Right atrium auricular region (tissue), 2 donors: ENCODE measurements at regions not wholly inside any gene's neighbourhood (a gene's known extent, or its start where the extent isn't known, plus 50 kb on each side); places are given as distances from the start of the nearest gene placed in this dataset.

Source experiments
- DNase-seq: peaks from one replicate; pipeline ENCODE4 v3.0.0-alpha.2; 2019; ENCODE audit warnings: low spot score
- H3K27ac ChIP-seq, 2 donors: fragments of 200-600 bp; sonication (generic); 1 replicate in 1 of 2; 2 replicates in 1 of 2; pipeline ENCODE4 v1.5.1; 2016 to 2019
- H3K27me3 ChIP-seq, 2 donors: fragments of 200-600 bp; sonication (generic); one replicate each; pipeline versions ENCODE4 v1.5.1 to v1.6.0; 2017 to 2019
- H3K36me3 ChIP-seq: fragments of 200-600 bp; sonication (generic); one replicate; pipeline ENCODE4 v1.5.1; 2016
- H3K4me1 ChIP-seq, 2 donors: fragments of 200-600 bp; sonication (generic); one replicate each; pipeline versions ENCODE4 v1.5.1 to v1.6.0; 2017 to 2019
- H3K4me3 ChIP-seq, 2 donors: fragments of 200-600 bp; sonication (generic); 1 replicate in 1 of 2; 2 replicates in 1 of 2; pipeline ENCODE4 v1.5.1; 2017 to 2019; ENCODE audit warnings: mild to moderate bottlenecking in 1 of 2, moderate library complexity in 1 of 2
- H3K9me3 ChIP-seq, 2 donors: fragments of 200-600 bp; sonication (generic); one replicate each; pipeline ENCODE4 v1.5.1; 2019
- TF ChIP-seq, protein P1 (sequence below), 2 donors: fragments of 200-600 bp; sonication (generic); IDR thresholded peaks; one replicate each; pipeline ENCODE4 v1.5.1; 2019; ENCODE audit warnings: antibody characterized with exemption in 2 of 2

DNA sequence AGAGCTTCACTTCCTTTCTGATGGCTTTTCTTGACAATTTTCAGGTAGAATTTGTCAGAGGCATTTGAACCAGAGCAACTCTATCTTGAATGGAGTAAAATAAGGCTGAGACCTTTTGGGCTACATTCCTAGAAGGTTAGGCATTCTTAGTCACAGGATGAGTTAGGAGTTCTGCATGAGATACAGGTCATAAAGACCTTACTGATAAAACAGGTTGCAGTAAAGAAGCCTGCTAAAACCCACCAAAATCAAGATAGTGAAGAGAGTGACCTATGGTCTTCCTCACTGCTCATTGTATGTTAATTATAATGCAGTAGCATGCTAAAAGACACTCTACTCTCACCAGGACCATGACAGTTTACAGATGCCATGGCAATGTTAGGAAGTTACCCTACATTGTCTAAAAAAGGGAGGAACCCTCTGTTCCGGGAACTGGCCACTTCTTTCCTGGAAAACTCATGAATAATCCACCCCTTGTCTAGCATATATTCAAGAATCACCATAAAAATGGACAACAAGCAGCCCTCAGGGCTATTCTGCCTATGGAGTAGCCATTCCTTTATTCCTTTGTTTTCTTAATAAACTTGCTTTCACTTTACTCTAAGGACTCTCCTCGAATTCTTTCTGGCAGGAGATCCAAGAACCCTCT lies 1519.7 kb upstream of the TENM4 start:
- Histone ChIP-seq H3K27me3 (no peaks in the 10 kb centered on the region), H3K36me3 (no peaks in the 10 kb centered on the region), H3K4me1 (no peaks in the 10 kb centered on the region), H3K9me3 (no peaks in the 10 kb centered on the region), H3K4me3 (no peak overlapping the region), H3K27ac (no peak overlapping the region)
- TF ChIP-seq, protein P1, sequence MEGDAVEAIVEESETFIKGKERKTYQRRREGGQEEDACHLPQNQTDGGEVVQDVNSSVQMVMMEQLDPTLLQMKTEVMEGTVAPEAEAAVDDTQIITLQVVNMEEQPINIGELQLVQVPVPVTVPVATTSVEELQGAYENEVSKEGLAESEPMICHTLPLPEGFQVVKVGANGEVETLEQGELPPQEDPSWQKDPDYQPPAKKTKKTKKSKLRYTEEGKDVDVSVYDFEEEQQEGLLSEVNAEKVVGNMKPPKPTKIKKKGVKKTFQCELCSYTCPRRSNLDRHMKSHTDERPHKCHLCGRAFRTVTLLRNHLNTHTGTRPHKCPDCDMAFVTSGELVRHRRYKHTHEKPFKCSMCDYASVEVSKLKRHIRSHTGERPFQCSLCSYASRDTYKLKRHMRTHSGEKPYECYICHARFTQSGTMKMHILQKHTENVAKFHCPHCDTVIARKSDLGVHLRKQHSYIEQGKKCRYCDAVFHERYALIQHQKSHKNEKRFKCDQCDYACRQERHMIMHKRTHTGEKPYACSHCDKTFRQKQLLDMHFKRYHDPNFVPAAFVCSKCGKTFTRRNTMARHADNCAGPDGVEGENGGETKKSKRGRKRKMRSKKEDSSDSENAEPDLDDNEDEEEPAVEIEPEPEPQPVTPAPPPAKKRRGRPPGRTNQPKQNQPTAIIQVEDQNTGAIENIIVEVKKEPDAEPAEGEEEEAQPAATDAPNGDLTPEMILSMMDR (IDR thresholded peaks at IDR 0.05) = no peak
- DNase-seq = no peak

DNA sequence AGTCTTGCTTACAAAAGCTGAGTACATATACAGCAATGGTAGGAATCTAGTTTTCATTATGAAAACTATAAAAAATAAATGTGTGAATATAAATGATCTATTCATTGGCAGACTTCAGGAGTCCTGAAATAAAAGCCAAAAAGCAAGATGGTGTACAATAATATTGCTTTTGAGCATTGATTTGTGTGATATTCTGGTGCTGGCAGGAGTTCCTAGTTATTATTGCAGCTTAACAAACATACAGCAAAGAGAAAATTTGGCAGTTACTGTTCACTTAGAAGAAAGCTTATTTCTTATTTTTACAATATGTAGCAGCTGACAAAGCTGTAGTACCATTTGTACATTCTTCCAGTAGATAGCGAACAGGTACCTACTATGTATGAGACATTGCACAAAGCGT lies 1518.9 kb upstream of the TENM4 start:
- H3K4me1 ChIP-seq = no peaks in the 10 kb centered on the region
- H3K36me3 ChIP-seq = no peaks in the 10 kb centered on the region
- H3K4me3 ChIP-seq = no peak overlapping the region
- no peak overlapping the region for H3K27ac ChIP-seq
- DNase-seq = no peak
- H3K9me3 ChIP-seq = no peaks in the 10 kb centered on the region
- no peaks in the 10 kb centered on the region for H3K27me3 ChIP-seq
- TF ChIP-seq, protein P1 (IDR thresholded peaks at IDR 0.05) = no peak

DNA sequence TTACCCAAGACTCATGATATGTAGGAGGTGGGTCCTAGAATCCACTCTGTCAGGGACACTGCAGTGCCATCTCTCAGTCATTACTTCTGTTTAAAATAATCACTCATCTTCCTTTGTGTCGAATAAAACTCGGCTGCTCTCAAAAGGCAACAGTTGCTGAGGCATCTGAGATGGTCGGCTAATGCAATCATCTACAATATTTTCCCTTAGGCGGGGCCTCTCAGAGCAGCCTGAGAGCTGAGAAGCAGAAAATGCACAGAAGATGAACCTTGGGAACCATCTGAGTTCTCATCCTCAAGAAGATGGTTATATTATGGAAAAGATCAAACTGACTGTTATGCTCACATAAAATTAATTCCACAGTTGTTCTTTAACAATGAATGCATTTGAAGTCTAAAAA lies 1518.2 kb upstream of the TENM4 start:
- H3K27me3 ChIP-seq = no peaks in the 10 kb centered on the region
- no peak overlapping the region for H3K4me3 ChIP-seq
- no peaks in the 10 kb centered on the region for H3K4me1 ChIP-seq
- no peak overlapping the region for H3K27ac ChIP-seq
- no peak for DNase-seq
- TF ChIP-seq, protein P1 (IDR thresholded peaks at IDR 0.05) = no peak
- H3K36me3 ChIP-seq = no peaks in the 10 kb centered on the region
- no peaks in the 10 kb centered on the region for H3K9me3 ChIP-seq

DNA sequence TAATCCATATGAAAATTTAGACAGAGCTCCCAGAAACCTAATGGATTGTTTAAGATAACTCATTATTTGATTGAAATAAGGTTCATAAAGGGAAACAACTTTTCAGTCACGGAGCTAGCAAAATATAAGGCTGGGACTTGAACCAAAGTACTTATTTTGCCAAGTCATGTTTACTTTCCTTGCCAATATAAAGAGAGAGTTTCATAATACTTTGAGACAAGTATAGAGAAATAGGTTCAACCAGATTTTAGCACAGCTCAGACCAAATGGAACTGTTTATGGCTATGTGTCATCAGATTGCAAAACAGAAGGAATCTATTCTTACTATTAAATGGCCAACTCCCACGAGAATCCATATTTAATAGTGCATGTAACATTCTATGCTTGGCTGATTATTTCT lies 1517.5 kb upstream of the TENM4 start:
- no peak for DNase-seq
- Histone ChIP-seq H3K4me1 (no peaks in the 10 kb centered on the region), H3K36me3 (no peaks in the 10 kb centered on the region), H3K4me3 (no peak overlapping the region), H3K27me3 (no peaks in the 10 kb centered on the region), H3K9me3 (no peaks in the 10 kb centered on the region), H3K27ac (no peak overlapping the region)
- TF ChIP-seq, protein P1 (IDR thresholded peaks at IDR 0.05) = no peak

DNA sequence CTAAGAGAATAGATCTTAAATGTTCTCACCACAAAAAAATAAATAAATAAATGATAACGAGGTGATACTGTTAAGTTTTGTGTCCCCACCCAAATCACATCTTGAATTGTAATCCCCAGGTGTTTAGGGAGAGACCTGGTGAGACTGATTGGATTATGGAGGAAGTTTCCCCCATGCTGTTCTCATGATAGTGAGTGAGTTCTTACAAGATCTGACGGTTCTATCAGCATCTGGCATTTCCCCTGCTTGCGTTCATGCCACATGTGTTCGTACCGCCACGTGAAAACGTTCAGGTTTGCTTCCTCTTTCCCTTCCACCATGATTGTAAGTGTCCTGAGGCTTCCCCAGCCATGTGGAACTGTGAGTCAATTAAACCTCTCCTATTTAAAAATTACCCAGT lies 1514.8 kb upstream of the TENM4 start:
- no peaks in the 10 kb centered on the region for H3K27me3 ChIP-seq
- H3K36me3 ChIP-seq = no peaks in the 10 kb centered on the region
- DNase-seq = no peak
- no peak overlapping the region for H3K4me3 ChIP-seq
- no peaks in the 10 kb centered on the region for H3K4me1 ChIP-seq
- TF ChIP-seq, protein P1 (IDR thresholded peaks at IDR 0.05) = no peak
- H3K9me3 ChIP-seq = no peaks in the 10 kb centered on the region
- no peak overlapping the region for H3K27ac ChIP-seq

DNA sequence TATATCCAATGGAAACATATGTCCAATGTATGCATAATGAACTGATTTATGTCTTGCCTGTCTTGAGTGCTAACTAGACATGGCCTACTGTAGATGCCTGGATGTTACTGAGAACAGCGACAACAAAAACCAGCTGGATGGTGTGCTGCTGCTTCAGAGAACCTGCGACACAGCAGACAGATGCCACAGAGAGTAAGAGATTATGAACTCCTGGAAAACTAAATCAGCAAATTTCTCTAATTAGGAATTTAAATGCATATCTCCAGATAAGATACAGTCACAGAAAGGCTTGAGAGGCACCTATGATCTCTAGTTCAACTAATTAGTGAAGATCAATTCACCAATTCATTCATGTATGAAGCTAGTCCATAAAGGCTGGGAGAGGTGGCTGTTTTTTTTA lies 1508.0 kb upstream of the TENM4 start:
- H3K27ac ChIP-seq = no peak overlapping the region
- no peak overlapping the region for H3K4me3 ChIP-seq
- no peaks in the 10 kb centered on the region for H3K4me1 ChIP-seq
- TF ChIP-seq, protein P1 (IDR thresholded peaks at IDR 0.05) = no peak
- H3K9me3 ChIP-seq = no peaks in the 10 kb centered on the region
- DNase-seq = no peak
- no peaks in the 10 kb centered on the region for H3K36me3 ChIP-seq
- H3K27me3 ChIP-seq = no peaks in the 10 kb centered on the region
